ENCODE measurements at regions not wholly inside any gene's neighbourhood (a gene's known extent, or its start where the extent isn't known, plus 50 kb on each side); places are given as distances from the start of the nearest gene placed in this dataset.

DNA sequence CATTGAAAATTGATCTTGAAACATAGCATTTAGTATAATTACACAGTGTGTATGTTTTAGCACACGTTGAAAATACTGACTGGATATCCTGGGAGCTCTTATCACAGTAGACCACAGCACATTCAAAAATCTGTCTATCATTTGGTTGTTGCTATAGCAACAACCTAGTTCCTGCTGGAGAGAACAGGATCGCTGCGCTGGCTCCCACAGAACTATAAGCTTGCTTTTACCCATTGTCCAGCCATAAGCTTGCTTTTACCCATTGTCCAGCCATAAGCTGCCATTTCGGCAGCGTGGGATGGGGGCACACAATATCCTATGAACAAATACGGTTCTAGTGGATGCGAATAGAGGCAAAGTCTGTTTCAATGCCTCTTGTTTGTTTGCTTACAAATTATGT, 70.4 kb upstream of the ST6GAL2 start:
- no peak overlapping the region for H3K4me3 ChIP-seq (replicated peaks; ENCODE audit: insufficient read depth, low read length)
- no peaks in the 10 kb centered on the region for H3K27me3 ChIP-seq (ENCODE audit: insufficient read depth, poor library complexity, severe bottlenecking)
- H3K27ac ChIP-seq (replicated peaks): no peak overlapping the region
- no peak for DNase-seq (ENCODE audit: low read depth in 1 of 2, low spot score in 1 of 2)
- TF ChIP-seq, protein P1, sequence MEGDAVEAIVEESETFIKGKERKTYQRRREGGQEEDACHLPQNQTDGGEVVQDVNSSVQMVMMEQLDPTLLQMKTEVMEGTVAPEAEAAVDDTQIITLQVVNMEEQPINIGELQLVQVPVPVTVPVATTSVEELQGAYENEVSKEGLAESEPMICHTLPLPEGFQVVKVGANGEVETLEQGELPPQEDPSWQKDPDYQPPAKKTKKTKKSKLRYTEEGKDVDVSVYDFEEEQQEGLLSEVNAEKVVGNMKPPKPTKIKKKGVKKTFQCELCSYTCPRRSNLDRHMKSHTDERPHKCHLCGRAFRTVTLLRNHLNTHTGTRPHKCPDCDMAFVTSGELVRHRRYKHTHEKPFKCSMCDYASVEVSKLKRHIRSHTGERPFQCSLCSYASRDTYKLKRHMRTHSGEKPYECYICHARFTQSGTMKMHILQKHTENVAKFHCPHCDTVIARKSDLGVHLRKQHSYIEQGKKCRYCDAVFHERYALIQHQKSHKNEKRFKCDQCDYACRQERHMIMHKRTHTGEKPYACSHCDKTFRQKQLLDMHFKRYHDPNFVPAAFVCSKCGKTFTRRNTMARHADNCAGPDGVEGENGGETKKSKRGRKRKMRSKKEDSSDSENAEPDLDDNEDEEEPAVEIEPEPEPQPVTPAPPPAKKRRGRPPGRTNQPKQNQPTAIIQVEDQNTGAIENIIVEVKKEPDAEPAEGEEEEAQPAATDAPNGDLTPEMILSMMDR (IDR thresholded peaks at IDR 0.05; ENCODE audit: insufficient read depth, low read length): no peak
- TF ChIP-seq GABPA (IDR thresholded peaks at IDR 0.05; ENCODE audit: low read depth) (no peak), SPI1 (IDR thresholded peaks at IDR 0.05; ENCODE audit: borderline replicate concordance, low read depth) (no peak)
- TF ChIP-seq, protein P2, sequence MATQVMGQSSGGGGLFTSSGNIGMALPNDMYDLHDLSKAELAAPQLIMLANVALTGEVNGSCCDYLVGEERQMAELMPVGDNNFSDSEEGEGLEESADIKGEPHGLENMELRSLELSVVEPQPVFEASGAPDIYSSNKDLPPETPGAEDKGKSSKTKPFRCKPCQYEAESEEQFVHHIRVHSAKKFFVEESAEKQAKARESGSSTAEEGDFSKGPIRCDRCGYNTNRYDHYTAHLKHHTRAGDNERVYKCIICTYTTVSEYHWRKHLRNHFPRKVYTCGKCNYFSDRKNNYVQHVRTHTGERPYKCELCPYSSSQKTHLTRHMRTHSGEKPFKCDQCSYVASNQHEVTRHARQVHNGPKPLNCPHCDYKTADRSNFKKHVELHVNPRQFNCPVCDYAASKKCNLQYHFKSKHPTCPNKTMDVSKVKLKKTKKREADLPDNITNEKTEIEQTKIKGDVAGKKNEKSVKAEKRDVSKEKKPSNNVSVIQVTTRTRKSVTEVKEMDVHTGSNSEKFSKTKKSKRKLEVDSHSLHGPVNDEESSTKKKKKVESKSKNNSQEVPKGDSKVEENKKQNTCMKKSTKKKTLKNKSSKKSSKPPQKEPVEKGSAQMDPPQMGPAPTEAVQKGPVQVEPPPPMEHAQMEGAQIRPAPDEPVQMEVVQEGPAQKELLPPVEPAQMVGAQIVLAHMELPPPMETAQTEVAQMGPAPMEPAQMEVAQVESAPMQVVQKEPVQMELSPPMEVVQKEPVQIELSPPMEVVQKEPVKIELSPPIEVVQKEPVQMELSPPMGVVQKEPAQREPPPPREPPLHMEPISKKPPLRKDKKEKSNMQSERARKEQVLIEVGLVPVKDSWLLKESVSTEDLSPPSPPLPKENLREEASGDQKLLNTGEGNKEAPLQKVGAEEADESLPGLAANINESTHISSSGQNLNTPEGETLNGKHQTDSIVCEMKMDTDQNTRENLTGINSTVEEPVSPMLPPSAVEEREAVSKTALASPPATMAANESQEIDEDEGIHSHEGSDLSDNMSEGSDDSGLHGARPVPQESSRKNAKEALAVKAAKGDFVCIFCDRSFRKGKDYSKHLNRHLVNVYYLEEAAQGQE (IDR thresholded peaks at IDR 0.05; ENCODE audit: insufficient replicate concordance, low read depth): no peak

DNA sequence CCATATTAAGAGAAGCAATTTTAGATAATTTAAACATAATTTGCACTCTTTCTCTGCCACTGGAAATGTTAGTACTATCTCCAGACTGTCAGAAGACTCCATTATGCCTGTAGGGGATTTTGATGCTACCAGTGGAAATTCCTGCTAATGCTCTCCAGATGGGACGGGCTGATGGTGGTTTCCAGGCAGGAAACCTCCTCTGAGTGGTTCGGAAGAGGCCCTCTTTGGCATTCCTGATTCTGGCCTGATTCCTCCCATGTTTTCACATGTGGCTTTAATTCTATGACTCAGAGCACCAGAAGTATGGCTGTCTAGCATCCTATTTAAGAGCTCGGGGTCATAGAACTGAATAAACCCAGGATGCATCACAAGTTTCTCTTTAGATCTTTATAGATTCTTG, 70.9 kb upstream of the ST6GAL2 start:
- no peaks in the 10 kb centered on the region for H3K27me3 ChIP-seq (ENCODE audit: insufficient read depth, poor library complexity, severe bottlenecking)
- DNase-seq (ENCODE audit: low read depth in 1 of 2, low spot score in 1 of 2): no peak
- no peak overlapping the region for H3K4me3 ChIP-seq (replicated peaks; ENCODE audit: insufficient read depth, low read length)
- TF ChIP-seq, protein P1 (IDR thresholded peaks at IDR 0.05; ENCODE audit: insufficient read depth, low read length): no peak
- H3K27ac ChIP-seq (replicated peaks): no peak overlapping the region

DNA sequence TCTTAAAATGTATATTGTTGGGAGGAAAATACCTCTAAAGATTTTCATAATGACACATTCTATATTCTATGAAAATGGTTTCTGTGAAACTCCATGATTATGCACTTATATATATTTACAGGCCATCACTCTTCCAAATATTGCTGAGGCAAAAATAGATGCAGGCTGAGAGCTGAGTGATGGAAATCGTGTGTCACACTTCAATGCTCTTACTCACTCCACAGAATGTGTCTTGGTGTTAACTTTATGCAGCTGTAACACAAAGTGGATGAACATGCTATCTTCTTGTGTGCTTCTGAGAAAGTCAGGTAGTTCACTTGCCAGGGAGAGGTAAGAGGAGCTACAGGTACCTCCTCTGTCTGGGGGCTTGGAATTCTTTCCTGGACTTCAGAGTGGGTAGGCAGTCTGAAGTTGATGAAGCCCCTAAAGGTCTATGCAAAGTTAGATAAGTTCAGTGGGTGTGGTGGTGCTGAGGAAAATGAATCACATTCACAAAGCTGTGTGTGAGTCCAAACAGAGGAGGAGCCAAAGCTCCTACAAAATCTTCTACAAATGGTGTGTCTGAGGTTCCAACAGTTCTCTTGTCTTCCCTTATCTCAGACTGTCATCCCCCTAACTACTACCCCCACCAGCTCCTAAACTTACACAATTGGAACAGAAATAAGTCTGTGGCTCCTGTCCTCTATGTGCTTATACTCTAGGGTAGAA, 74.2 kb upstream of the ST6GAL2 start:
- Histone ChIP-seq H3K4me3 (replicated peaks; ENCODE audit: insufficient read depth, low read length) (no peak overlapping the region), H3K27ac (replicated peaks) (no peak overlapping the region), H3K27me3 (ENCODE audit: insufficient read depth, poor library complexity, severe bottlenecking) (no peaks in the 10 kb centered on the region)
- no peak for TF ChIP-seq POLR2AphosphoS5 (IDR thresholded peaks at IDR 0.05; ENCODE audit: low read depth)
- TF ChIP-seq GABPA (IDR thresholded peaks at IDR 0.05; ENCODE audit: low read depth): no peak
- TF ChIP-seq, protein P2 (IDR thresholded peaks at IDR 0.05; ENCODE audit: insufficient replicate concordance, low read depth): no peak
- TF ChIP-seq SPI1 (IDR thresholded peaks at IDR 0.05; ENCODE audit: borderline replicate concordance, low read depth): no peak
- TF ChIP-seq, protein P1 (IDR thresholded peaks at IDR 0.05; ENCODE audit: insufficient read depth, low read length): no peak
- DNase-seq (ENCODE audit: low read depth in 1 of 2, low spot score in 1 of 2): no peak

DNA sequence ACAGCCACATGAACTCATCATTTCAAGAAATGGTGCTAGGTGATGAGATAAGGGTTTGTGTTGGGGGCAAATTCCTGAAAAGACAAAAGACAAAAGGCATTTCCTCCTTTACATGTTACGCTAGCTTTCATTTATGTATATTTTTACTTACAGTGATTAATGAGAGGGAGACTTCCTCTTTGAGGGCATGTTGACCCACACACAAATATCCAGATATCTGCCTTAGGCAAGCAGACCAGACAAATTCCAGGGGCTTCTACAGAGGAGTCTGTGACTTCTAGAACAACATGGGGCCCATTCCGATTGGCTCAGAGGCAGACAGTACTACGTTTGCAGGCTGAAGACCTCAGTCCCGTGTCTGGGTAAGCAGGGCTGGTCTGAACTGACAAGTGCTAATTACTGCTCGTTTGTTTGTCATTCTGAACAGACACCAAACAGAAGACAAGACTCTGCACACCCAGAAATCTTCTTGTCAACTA, 74.8 kb upstream of the ST6GAL2 start:
- no peak overlapping the region for H3K27ac ChIP-seq (replicated peaks)
- TF ChIP-seq, protein P1 (IDR thresholded peaks at IDR 0.05; ENCODE audit: insufficient read depth, low read length): no peak
- no peaks in the 10 kb centered on the region for H3K27me3 ChIP-seq (ENCODE audit: insufficient read depth, poor library complexity, severe bottlenecking)
- no peak for DNase-seq (ENCODE audit: low read depth in 1 of 2, low spot score in 1 of 2)
- no peak overlapping the region for H3K4me3 ChIP-seq (replicated peaks; ENCODE audit: insufficient read depth, low read length)

All from HL-60 (cell line).